NCI-H2171 treated with DMSO at 0.1 percent for 48 hours (cell line): ENCODE measurements at regions not wholly inside any gene's neighbourhood (a gene's known extent, or its start where the extent isn't known, plus 50 kb on each side); places are given as distances from the start of the nearest gene placed in this dataset.

Experiments
- DNase-seq: peaks from one replicate; lab custom pipeline; 2025; lab: John Stamatoyannopoulos, UW

DNA sequence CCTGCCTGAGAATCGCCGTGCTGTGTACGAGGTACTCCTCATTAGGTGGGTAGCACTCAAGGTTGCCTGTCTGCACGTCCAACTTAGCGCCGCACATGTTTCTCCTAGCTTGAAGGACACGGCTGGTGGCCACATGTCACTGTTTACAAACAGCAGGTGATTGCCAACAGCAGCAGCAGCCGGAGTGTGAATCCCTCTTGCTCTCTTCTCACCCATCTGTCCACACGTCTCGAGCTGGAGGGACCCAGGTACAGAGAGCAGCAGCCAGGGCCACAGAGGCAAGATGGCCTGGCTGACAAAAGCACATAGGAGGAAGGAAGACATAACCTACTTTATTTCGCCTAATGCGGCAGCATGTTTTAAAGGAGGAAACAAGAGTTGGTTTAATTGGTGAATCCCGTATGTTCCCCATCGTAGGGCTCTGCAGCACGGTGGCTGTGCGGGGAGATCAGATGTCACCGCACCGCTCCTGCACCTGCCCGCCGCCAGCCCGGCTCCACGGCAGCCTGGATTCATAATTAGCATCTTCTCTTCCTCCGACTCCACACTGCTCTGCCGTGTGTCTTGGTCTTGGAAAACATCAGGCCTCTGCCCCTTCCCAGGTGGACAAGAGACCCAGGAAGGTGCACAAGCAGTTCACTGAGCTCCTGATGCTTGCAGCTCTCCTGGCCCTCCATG, 201.6 kb upstream of the IRX1 start:
- peak; percentile 99 for DNase-seq

DNA sequence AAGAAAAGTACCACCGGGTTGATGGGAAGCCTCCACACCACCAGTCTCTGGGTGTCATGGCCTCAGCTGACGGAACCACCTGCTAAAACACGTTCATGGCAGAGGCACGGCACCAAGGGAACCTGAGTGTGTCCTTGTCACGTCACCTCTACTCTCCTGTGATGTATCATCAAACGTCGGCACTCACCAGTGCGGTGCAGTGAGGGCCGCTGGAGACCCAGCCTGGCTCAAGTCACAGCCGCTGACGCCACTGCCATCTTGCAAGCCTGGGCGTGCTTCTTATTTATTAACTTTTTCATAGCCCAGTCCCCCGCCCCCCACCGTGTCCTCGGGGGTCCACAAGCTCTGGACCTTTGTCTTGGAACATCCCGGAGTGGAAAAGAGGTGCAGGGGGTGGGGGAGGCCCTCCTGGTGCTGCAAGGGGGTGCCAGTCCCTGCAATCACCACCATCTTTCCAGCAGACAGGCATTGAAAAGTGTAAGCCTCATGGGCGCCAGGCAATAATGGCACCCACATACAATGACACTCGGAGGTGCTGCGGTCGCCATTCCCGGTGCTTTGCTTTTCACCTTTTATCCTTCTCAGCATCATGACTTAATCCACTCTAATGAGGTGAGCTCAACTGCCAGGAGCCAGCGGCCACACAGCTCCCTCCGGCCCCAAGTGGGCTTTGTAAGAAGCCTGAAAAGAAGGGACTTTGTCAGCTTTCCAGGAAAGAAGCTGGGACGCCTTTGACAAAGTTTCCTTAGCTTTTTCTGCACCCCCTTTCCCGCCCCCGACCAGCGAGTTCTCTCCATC, 202.3 kb upstream of the IRX1 start:
- DNase-seq = no peak

DNA sequence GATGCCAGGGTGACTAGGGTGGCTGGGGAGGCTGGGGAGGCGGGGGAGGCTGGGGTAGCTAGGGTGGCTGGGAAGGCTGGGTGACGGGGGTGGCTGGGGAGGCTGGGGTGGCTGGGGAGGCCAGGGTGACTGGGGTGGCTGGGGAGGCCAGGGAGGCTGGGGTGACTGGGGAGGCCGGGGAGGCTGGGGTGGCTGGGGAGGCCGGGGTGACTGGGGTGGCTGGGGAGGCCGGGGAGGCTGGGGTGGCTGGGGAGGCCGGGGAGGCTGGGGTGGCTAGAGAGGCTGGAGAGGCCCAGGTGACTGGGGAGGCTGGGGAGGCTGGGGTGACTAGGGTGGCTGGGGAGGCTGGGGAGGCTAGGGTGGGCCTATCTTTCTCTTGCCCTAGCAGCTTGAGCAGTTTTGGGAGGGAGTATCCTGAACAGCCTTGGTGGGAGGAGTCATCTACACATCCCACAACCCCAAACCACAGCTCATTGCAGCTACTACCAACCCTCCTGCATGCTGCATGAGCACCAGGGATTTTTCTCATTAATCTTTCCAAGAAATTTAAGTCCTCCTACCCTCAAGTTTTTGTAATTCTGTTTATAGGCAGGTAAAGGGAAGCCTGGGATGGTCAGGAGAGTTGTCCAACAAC, 203.2 kb upstream of the IRX1 start:
- no peak for DNase-seq

DNA sequence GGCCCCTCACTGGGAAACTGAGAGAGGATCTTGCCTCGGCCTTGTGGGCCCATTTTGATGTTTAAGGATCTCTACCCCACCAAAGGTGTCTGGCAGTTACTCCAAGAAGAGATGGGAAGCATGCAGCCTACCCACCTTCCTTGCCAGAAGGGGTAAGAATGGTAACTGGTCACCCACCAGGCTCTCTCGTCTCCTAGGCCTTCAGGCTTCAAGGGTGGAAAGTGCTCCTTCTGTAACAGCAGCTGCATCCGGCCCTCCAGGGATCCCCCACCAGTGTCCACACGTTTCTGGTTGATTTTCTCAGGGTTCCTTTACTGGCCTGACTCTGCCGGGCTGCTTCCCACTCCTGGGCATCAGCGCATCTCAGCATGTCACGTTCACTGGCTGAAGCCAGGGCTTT, 204.4 kb upstream of the IRX1 start:
- DNase-seq = no peak

DNA sequence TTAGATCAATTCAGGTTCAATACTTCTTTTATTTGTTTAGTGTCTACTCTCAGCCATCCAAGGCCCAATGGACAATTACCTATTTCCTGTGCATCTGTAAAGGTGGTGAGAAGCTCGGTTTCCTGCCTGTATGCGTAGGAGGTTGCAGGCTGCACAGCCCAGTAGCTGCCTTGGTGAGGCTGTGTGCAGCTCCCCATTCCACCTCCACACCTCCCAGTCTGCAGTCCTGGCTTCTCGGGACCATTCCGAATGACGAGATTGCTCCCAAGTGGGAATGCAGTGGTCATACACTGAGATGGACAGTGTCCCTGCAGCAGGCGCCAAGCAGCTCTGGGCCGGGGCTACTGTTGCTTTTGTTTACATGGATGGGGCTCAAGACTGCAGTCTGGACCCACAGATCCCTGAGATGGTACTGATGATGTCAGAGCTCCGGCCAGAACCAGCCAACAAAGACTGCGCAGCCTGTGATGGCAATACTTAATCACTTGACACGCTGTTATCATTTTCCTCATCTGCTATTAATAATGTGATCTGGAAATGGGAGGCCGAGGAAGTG, 206.1 kb upstream of the IRX1 start:
- no peak for DNase-seq

DNA sequence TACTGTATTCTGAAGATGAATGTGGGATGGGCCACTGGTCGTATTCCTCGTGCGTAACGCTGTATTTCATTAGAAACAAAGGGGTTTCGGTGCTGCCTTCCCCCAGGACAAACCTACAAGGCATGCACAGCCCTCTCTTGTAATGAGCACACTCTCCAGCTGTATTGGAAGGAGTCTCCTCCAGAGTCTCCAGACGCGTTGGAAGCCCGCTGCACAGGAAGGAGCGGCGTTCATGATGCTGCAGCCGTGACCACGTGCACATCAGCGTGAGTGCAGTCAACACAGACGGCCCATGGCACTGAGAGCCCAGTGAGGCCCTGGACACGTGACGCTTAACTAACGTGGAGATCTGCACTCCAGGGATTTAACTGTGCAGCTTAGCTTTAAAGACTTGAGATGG, 209.0 kb upstream of the IRX1 start:
- DNase-seq = no peak

DNA sequence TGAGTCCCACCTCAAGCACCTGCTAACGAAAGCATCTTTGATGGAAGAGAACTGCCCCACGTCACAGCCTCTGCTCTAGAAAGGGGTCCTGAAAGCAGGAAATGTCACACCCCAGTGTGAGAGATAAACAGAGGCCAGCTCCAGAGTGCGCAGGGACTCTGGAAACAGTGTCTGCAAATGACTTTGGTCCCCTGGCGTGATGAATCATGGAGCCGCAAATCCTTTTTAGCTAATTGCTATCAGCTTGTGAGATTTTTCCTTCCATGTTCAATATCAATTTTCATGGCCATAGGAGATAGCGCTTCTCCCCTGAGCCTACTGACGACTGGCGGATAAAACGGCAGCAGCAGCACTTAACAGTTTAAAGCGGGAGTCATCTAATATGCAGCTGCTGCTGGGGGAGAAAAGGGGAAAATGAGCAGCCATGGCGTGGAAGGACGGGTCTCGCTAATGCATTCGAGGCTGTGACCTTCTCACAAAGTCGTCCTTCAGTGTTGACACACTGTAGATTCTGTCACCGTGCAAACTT, 209.6 kb upstream of the IRX1 start:
- DNase-seq = no peak

DNA sequence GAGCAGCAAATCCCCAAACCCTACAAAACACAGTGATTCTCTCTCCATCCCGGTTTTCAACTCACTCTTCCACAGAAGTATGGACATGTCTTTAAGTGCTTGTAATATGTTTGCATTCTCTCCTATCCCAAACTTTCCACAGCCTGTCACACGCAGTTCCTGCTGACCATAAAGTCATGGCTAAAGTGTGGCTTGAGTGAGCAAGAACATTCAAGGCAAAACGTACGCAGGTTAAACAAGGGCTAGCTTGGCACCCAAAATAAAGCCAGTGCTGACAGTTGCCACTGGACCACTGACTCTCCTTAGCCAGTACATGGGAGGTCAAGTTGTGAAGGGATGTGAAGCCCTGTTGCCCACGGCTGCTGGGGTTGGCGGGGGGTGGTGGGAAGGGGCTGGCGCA, 211.1 kb upstream of the IRX1 start:
- no peak for DNase-seq

DNA sequence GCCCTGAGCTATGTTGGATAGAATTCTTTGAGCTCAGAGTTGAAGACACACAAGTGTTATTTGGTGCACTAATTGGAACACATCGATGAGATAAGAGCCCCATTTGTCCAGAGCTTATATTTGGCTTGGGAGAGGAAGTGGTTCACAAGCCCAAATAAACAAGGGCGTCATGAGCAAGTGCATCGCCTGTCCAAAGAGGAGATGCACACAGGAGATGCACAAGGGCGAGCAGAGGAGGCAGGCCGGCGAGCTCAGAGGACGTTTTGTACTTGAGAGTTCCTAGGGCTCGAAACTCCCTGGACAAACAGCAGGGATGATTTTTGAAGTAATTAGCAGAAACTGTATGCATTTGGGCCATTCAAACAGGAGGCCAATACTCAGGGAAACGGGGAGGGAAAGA, 212.8 kb upstream of the IRX1 start:
- DNase-seq = no peak

DNA sequence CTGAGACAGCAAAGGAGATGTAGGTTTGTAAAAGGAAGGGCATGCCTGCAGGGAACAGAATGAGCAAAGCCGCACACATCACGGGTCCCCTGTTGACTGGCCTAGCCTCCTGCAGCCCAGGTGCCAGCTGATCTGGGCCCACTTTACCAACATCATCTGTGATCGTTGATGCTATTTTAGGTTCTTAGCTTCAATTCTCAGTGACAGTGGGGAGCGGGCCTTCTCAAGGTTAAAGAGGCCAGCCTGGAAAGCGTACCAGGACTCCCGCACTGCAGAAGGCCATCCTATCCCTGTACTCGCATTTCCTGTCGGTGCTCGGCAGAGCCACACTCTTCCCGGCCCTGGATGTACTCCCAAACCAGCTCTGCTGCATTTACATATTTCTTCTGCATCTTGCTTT, 213.5 kb upstream of the IRX1 start:
- DNase-seq = no peak

DNA sequence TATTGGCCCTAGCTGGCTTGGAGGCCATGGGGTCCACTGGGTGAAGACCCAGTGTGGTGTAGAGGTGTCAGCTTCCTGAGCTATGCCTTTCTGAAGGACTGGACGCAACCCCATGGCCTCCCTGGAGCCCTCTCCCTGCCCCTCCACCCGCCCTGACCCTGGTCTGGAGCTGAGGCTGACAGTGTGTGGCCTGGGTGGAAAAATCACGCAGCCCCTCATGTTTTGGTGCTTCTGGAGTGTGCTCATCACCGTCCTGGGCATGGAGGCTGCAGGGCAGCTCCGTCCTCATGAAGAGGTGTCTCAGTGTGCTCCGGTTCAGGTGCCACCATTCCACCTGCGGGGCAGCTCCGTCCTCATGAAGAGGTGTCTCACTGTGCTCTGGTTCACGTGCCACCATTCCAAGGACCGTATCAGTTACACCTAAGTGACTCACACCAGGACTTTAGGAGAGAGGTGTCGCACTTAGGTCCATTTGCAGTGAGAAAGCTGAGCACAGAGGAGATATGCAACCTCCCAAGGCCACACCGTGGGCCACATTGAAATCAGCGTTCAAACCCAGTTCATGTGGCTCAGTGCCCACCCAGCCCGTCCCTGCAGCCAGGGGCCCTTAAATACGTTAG, 214.3 kb upstream of the IRX1 start:
- no peak for DNase-seq

DNA sequence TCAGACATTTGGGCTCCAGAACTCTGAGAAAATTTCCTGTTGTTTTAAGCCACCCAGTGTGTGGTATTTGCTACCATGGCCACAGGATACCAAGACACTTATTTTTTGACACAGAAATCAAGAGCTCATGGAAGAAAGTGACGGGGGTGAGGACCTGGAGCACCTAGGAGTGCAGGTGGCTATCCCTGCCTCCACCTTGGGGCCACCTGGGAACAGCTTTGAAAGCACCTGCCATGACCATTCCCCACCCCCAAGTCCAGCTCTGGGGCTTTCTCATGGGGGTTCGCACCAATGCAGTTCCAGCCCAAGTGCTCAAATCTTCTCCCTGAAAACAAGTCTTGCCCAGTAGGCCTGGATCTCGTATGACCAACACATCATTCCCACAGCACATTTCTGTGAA, 214.9 kb upstream of the IRX1 start:
- no peak for DNase-seq

DNA sequence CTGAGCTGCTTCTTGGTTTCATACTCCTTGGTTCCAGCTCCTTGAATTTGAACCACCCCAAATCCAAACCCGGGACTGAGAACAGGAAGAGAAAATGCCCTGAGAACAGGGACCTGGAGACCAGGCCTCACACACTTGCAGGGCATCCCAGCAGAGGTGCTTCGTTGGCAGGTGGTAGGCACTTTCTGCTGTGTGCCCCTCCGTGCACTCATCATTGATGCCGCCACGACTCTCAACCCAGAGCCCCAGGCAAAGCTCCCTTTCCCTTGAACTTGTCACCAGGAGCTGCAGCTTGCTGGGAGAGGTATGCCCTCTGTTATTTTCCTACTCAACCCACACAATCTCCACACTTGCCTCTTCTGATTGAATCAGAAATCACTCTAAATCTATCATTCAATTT, 217.8 kb upstream of the IRX1 start:
- DNase-seq = no peak

DNA sequence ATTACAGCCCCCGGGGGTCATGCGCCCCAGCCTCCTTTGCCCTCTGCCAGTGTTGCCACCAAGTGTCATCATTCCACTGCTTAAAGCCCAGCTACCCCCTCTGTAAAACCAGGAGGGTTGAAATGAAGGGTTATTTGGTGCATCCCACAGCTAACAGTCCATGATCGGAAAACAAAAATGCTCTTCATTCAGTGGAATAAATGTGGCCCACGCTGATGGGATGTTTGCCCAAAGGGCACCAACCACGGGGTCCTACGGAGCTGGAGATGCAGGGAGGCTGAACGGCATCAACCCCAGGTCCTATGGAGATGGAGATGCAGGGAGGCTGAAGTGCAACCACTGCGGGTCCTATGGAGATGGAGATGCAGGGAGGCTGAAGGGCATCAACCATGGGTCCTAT, 218.5 kb upstream of the IRX1 start:
- no peak for DNase-seq

DNA sequence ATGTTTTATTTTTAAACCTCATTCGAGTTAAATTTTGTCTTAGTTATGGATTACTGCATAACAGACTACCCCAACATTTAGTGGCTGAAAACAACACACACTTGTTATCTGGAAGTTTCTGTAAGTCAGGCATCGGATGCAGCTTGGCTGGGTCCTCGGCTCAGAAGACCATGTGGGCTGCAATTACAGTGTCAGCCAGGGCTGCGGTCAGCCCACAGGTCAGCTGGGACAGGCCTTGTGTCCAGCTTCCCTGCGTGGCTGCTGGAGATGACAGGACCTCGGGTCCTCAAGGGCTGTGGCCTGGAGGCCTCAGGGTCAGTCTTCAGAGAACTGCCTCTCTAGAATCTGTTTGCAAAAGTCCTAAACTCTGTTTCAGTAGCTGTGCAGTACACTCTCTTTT, 219.0 kb upstream of the IRX1 start:
- no peak for DNase-seq

DNA sequence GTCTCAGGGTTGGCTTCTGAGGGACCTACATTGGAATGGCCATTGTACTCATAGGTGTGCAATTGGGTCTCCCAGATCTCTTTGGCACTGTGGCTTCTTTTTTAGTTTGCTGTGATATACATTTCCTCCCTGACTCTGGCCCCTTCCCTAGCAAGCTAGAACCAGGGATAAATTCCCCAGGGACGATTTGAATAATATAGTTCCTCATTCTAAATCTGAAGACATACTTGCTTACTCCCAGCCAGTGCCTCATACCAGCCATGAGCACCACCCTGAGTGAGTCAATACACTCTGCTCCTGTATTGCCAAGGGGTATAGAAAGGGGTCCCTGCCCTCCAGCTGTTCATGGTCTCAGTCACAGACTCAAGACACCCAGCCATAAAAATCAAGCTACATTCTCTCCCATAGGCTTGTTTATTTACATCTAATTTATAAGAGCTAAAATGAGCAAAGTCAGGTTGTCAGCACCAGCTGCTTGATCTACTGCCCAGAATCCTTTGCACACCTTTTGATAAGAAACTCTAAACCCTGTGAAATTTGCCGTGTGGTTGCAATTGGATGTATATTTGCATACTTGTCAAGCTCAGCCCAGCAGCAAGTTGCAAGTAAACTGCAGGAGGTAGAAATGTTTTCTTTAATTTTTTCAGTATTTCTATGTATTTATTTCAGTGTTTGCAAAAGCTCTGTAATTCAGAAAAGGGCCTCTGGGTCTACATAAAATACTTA, 219.9 kb upstream of the IRX1 start:
- DNase-seq = peak; percentile 55

DNA sequence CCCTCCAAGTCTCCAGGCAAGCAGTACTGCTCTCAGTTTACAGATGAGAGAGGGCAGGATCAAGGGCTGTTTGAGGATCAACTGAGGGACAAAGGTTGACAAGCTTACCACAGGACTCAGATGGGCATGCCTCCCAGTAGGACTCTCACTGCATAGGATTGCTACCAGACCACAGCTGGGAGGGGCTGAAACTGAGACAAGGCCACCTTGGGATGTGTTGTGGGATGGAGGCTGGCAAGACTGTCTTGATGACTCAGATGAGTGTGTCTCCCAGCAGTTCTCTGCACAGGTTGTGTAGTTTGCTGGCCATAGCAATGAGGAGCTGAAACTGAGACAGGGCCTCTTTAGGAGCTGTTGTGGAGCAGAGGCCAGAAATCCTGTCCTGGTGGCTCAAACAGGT, 222.2 kb upstream of the IRX1 start:
- DNase-seq = no peak

DNA sequence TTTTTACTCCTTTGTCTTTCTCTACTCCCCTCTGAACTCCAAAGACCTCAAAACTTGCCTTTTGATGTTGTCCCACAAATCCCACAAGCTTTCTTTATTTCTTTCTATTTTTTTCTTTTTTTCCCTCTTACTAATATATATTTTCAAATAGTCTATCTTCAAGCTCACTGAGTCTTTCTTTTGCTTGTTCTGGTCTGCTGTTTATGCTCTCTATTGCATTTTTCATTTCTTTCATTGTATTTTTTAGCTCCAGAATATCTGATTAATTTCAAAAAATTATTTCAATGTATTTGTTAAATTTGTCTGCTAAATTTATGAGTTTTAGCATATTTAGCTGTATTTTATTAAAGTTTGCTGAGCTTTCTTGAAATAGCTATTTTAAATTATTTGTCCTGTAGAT, 223.3 kb upstream of the IRX1 start:
- peak; percentile 21 for DNase-seq

DNA sequence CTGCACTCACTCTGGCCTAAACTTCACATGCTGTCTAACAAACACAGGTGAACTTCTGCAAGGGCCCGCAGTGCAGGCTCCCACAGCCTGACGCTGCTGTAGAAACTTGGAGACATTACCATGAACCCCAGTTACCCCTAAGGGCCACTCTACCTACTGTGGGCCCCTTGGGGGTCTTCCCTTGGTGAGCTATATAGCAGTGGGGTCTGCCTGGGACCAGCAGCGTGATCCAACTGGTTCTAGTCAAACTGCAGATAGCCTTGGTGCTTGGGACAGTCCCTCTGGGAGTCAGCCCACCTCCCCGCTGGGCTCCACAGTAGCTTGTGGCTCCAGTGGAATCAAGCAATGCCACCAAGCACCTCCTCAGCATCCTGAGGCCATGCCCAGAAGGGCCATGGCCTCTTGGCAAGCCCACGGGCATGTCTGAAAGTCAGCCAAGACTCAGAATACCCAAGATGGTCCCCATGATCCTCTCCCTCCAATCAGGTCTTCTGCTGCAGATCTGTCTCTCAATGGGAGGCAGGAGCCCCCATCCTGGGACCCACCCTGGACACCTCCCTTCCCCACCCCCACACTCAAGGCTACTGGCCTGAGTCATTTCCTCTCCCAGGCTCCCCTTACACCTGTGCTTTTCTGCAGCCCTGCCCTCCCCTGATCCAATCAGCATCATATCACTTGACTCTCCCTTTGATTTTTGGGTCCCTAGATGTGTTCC, 230.0 kb upstream of the IRX1 start:
- DNase-seq = no peak

DNA sequence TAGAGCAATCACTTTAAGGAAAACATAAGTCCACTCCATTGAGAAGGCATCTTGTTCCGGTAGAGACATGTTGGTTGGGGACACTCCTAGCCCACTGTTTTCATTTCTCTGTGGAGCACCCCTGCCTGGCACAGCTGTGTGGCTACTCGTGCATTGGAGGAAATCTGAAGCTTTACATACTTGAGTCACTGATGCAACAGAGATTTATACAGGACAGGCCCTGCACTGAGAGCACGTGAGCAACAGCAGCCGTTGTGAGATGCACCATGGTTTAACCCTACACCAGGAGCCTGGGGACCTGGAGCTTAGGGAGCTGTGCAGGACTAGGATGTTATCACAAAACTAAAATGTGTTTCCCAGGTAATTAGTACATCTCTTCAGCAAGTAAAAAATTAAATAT, 230.7 kb upstream of the IRX1 start:
- no peak for DNase-seq

DNA sequence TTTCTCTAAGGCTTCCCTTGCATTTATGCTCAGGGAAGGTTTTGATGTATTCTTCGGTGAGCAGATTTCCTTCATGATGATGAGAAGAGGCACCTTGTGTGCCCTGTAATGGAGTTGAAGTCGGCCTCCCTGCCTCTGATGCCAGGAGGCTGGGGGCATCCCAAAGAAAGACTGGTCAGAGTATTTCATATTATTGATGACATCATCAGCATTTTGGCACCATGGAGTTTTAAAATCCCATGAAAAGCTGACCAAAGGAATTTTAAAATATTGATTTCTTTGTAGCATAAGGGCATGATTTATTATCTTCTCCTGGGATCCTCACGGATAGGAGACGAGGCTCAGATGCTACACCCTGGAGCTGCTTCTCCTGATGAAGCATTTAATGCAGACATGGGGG, 231.2 kb upstream of the IRX1 start:
- DNase-seq = no peak
